ENCODE measurements at regions not wholly inside any gene's neighbourhood (a gene's known extent, or its start where the extent isn't known, plus 50 kb on each side); places are given as distances from the start of the nearest gene placed in this dataset.

DNA sequence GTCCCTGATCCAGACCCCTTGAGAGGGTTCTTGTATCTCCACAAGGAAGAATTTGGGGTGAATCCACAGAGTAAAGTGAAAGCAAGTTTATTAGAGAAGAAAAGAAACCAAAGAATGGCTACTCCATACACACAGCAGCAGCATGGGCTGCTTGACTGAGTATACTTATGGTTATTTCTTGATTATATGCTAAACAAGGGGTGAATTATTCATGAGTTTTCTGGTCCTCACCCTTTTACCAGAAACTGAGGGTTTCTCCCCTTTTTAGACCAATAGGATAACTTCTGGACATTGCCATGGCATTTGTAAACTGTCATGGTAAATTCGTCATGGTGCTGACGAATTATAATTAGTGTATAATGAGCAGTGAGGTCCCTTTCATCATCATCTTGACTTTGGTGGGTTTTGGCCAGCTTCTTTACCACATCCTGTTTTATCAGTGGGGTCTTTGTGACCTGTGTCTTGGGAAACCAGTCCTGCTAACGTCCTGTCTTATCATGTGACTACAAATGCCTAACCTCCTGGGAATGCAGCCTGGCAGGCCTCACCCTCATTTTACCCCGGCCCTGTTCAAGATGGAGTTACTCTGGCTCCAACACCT is 121.9 kb downstream of the SPTSSA start:
- Histone ChIP-seq H3K36me3 (ENCODE audit: control insufficient read depth in 2 of 3, insufficient read depth in 3 of 3, low read length in 3 of 3) (no peaks in the 10 kb centered on the region), H3K9me3 (ENCODE audit: control insufficient read depth in 2 of 3, insufficient read depth in 1 of 3, low read length in 3 of 3) (no peaks in the 10 kb centered on the region), H3K4me3 (ENCODE audit: low read length in 3 of 3) (no peak overlapping the region), H3K27me3 (ENCODE audit: control insufficient read depth, insufficient read depth, low read length) (no peaks in the 10 kb centered on the region), H3K4me1 (ENCODE audit: control insufficient read depth in 2 of 3, insufficient read depth in 2 of 3, low read depth in 1 of 3, low read length in 3 of 3) (no peaks in the 10 kb centered on the region), H3K27ac (ENCODE audit: low read depth in 2 of 2, low read length in 2 of 2) (no peak overlapping the region), H3K9ac (ENCODE audit: low read length in 3 of 3) (no peak overlapping the region)
- intact Hi-C loops (cut with DNase I) = no loop called here
- FAIRE-seq = no peak
- TF ChIP-seq, protein P1, sequence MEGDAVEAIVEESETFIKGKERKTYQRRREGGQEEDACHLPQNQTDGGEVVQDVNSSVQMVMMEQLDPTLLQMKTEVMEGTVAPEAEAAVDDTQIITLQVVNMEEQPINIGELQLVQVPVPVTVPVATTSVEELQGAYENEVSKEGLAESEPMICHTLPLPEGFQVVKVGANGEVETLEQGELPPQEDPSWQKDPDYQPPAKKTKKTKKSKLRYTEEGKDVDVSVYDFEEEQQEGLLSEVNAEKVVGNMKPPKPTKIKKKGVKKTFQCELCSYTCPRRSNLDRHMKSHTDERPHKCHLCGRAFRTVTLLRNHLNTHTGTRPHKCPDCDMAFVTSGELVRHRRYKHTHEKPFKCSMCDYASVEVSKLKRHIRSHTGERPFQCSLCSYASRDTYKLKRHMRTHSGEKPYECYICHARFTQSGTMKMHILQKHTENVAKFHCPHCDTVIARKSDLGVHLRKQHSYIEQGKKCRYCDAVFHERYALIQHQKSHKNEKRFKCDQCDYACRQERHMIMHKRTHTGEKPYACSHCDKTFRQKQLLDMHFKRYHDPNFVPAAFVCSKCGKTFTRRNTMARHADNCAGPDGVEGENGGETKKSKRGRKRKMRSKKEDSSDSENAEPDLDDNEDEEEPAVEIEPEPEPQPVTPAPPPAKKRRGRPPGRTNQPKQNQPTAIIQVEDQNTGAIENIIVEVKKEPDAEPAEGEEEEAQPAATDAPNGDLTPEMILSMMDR (IDR thresholded peaks at IDR 0.05; ENCODE audit: borderline replicate concordance, extremely low read depth, insufficient read depth) = no peak
- DNase-seq = no peak

DNA sequence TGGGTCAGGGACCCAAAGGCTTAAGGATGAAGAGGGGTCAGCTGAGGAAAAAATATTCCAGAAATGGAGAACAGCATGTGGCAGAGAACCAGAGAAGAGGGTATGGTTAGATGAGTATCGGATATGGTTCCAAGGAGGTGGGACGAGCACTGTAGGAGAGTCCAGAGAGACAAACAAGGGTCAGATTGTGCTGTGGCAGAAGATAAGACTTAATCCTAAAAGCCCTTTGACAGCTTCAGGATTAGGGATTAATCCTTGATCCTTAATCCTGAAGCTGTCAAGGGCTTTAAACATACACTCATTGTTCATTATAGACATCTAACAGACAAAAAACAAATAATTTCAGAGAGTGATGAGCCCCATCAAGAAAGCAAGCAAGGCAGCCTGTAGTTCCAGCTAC is 124.0 kb downstream of the SPTSSA start:
- intact Hi-C loops (cut with DNase I) = no loop called here
- Histone ChIP-seq H3K9me3 (ENCODE audit: control insufficient read depth in 2 of 3, insufficient read depth in 1 of 3, low read length in 3 of 3) (no peaks in the 10 kb centered on the region), H3K27ac (ENCODE audit: low read depth in 2 of 2, low read length in 2 of 2) (no peak overlapping the region), H3K4me1 (ENCODE audit: control insufficient read depth in 2 of 3, insufficient read depth in 2 of 3, low read depth in 1 of 3, low read length in 3 of 3) (no peaks in the 10 kb centered on the region), H3K9ac (ENCODE audit: low read length in 3 of 3) (no peak overlapping the region), H3K27me3 (ENCODE audit: control insufficient read depth, insufficient read depth, low read length) (no peaks in the 10 kb centered on the region), H3K36me3 (ENCODE audit: control insufficient read depth in 2 of 3, insufficient read depth in 3 of 3, low read length in 3 of 3) (no peaks in the 10 kb centered on the region), H3K4me3 (ENCODE audit: low read length in 3 of 3) (no peak overlapping the region)
- TF ChIP-seq, protein P1 (IDR thresholded peaks at IDR 0.05; ENCODE audit: borderline replicate concordance, extremely low read depth, insufficient read depth) = no peak
- FAIRE-seq (no peak), DNase-seq (no peak)

DNA sequence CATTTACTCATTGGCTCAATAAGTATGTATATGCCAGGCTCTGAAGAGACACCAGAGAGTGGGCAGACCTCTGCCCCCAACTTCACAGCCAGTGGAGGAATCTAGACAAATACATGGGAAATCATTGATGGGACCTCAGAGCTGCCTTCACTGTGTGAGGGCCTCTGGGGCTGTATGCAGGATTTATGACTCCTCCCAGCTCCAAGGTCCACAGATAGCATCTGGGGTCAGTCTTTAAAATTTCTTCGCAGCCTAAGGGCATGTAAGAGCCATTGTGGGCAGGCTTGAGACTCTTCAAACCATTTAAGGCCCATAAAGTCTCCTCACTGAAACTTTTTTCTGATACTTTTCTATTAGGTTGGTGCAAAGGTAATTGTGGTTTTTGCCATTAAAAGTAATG is 125.5 kb downstream of the SPTSSA start:
- intact Hi-C loops (cut with DNase I) = no loop called here
- no peak for FAIRE-seq

More for the DNA sequence above, 125.5 kb downstream of the SPTSSA start:
- Histone ChIP-seq H3K9ac (ENCODE audit: low read length in 3 of 3) (no peak overlapping the region), H3K27ac (ENCODE audit: low read depth in 2 of 2, low read length in 2 of 2) (no peak overlapping the region), H3K9me3 (ENCODE audit: control insufficient read depth in 2 of 3, insufficient read depth in 1 of 3, low read length in 3 of 3) (no peaks in the 10 kb centered on the region), H3K4me1 (ENCODE audit: control insufficient read depth in 2 of 3, insufficient read depth in 2 of 3, low read depth in 1 of 3, low read length in 3 of 3) (peaks cover 0 to 5% (median 3%) of the 10 kb centered on the region in 3 donors), H3K27me3 (ENCODE audit: control insufficient read depth, insufficient read depth, low read length) (no peaks in the 10 kb centered on the region), H3K36me3 (ENCODE audit: control insufficient read depth in 2 of 3, insufficient read depth in 3 of 3, low read length in 3 of 3) (no peaks in the 10 kb centered on the region), H3K4me3 (ENCODE audit: low read length in 3 of 3) (no peak overlapping the region)
- TF ChIP-seq, protein P1 (IDR thresholded peaks at IDR 0.05; ENCODE audit: borderline replicate concordance, extremely low read depth, insufficient read depth) = no peak
- DNase-seq = no peak
